ENCODE measurements at regions not wholly inside any gene's neighbourhood (a gene's known extent, or its start where the extent isn't known, plus 50 kb on each side); places are given as distances from the start of the nearest gene placed in this dataset.

DNA sequence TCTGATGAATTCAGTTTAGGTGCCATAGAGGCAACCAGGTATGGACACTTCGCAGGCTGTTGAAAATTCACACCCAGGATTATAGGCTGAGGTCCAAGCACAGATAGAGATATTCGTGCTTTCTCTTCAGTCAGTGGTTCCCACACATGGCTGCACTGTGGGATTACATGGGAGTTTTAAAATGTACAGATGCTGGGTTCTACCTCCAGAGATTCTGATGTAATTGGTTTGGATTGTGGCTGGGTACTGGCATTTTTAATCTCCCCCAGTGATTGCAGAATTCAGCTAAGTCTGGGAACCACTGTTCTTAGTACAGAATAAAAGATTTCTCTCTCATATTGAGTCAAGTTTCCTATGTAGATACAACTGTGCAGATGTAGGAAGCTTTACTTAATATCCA is 91.6 kb downstream of the FOXB1 start:
- no peak for DNase-seq

- DNase-seq = no peak
Observed at GRCh38 chr15:60096157-60096556, 92.0 kb downstream of the FOXB1 start.

DNA sequence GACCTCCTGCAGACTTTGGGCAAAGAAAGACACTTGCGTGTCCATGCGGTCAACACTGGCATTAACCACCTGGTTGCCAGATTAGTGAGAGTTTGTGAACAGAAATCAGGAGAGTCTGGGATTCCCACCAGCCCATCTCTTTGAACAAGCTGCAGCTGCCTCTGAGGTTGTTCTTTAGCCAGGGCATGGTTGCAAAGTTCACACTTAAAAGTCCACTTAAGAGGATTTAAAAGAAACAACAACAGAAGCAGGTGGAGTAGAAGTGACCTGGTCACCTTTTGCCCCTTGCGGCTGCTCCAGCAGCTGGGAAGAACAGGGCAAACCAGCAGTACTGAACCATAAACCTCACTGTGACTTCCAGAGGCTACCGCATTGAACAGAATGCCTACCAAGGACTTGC is 97.3 kb downstream of the FOXB1 start:
- DNase-seq = no peak

DNA sequence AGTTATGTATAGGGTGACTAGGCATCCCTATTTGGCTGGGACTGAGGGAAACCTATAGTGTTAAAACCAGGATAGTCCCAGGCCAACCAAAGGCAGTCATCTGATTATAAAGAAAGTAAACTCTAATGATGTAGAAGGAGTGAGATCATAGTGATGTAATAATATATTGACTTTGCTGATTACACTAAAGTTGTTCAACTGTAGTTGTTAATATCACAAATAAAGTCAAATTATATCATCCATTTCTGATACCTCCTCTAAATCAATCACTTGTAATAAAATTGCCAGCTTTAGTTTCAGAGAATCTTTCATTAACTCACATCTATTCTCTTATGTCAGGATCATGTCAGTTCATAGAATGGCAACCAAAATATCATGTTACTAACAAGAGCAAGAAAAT is 98.6 kb downstream of the FOXB1 start:
- DNase-seq = no peak

- DNase-seq = no peak
Observed at GRCh38 chr15:60110909-60111308, 106.8 kb downstream of the FOXB1 start.

- DNase-seq = no peak
Observed at GRCh38 chr15:60115579-60116380, 111.7 kb downstream of the FOXB1 start.

GRCh38 chr15:60116456-60117089 is 112.5 kb downstream of the FOXB1 start:
- no peak for DNase-seq

DNA sequence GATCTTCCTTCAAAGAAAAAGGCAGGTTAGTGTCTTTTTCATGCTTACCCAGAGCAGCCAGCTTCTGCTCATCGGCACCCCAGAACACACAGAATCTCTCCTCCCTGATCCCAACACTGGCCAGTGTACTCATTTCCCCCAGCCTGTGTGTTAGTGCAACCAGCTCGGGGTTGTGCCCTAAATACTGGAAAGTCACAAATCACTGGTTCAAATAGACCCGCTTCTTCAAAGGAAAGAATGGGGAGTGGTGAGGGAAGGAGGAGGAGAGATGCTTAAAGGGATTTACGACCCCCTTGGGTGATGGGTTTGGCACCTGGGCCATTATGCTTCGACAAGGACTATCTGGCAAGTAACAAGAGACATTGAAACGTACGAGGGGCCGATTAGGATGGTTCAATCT is 114.0 kb downstream of the FOXB1 start:
- no peak for DNase-seq

- no peak for DNase-seq
Observed at GRCh38 chr15:60118626-60119025, 114.5 kb downstream of the FOXB1 start.

- no peak for DNase-seq
Observed at GRCh38 chr15:60119101-60119500, 115.0 kb downstream of the FOXB1 start.

DNA sequence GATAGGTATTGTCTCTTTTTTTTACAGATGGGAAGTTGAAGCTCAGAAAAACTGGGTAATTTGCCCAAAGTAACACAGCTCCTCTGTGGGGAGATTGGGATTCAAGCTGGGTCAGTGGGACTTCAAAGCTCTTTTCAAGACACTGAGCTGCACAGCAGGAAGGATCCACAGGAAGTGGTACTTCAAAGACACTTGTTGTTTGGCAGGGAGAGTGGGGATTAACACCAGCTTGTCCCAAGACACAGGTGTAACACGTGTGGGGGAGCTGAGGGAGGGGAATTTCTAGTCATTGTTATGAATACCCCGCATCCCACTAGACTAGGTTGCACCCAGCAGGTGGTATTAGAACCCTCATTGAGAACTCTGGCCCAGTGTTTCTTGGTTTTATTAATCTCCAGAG is 116.0 kb downstream of the FOXB1 start:
- no peak for DNase-seq

DNA sequence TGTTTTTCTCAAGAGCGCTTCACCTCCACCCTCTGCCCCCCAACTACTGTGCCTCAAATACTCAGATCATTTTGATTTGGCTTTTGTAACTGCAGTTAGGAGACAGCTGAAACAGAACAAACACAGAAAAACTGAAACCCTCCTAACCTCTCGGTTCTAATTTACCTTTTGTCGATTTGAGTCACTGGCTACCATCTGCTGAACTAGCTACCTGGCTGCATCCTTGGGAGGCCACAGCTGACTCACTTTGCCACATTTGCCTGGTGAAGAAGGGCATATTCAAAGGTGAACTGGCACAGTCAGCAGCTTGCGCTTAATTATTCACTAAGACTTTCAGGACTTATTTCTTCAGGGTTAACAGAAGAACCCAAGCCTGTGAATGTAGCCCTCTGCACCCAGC is 117.7 kb downstream of the FOXB1 start:
- no peak for DNase-seq

GRCh38 chr15:60122691-60123090 is 118.6 kb downstream of the FOXB1 start:
- no peak for DNase-seq

DNA sequence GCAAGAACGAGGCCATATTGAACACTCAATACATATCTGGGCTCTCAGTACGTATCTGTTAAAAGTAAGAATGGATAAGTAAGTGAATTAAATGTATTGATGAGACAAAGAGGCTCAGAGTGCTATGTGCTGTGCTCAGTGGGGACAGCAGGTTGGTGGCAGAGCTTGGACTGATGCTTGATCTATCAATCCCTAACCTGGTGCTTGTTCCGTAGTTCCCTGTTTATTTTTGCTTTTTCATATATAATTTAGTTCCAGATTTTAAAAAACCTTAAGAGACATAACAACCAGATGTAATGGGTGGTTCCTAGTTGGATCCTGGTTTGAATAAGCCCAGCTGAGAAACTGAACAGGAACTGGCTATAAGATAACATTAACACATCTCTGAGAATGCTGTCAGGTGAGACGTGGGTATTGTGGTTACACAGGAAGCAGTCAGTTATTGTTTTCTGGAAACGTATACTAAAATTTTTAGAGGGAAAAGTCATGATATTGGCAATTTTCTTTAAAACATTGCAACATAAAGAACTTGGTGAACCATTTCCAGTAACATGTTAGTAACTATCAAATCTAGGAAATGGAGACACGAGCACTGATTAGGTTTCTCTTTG is 120.5 kb downstream of the FOXB1 start:
- DNase-seq = no peak

GRCh38 chr15:60125334-60125733 is 121.2 kb downstream of the FOXB1 start:
- no peak for DNase-seq

- DNase-seq = no peak
Observed at GRCh38 chr15:60126200-60126599, 122.1 kb downstream of the FOXB1 start.

DNA sequence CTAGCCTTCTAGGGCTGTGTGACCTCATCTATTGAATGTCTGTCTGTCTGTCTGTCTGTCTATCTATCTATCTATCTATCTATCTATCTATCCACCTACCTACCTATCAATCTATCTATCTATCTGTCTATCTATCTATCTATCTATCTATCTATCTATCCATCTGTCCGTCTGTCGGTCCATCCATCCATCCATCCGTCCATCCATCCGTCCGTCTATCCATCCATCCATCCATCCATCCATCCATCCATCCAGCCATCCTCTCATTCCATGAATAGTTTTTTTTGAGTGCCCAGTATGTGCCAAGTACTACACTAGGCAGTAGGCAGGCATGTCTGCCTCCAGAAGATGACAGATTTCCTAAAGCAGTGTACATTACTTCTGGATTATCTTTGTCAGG is 122.5 kb downstream of the FOXB1 start:
- DNase-seq = no peak

- no peak for DNase-seq
Observed at GRCh38 chr15:60128000-60128376, 123.9 kb downstream of the FOXB1 start.

DNA sequence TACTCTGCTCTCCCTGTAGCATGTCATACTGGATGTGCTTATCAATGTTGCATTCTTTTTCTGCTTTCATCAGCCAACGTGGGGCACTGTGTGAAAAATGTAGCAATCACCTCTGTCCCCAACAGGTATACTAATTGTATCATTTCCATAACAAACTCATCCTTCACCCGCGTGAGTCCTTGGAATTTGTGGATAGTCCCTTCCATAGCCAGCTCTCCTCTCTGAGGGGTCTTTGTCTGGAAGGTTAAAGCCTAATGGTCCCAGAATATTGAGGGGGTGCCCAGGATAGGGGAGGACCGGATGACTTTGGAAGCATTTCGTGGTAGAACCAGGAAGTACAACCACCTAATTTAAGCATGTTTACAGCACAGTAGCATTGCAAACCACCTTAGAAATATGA is 124.6 kb downstream of the FOXB1 start:
- DNase-seq = no peak

DNA sequence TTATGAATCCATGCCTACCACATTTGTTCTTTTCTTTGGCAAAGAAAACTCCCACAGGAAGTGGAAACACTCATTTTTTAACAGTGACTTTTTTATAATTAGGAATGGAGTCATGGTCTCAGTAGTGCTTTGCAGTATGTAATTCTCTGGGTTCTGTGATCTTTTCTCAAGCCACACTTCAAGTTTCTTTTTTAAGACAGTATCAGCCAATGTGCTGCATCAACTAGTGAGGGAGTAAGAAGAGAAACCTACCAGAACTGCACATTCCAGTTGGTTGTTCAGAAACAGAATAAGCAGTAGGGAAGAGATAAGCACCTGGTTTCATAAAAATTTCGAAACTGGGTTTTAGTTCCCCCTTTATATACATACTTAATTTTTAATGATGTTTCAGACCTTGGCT is 126.3 kb downstream of the FOXB1 start:
- no peak for DNase-seq

GRCh38 chr15:60130821-60131220 is 126.7 kb downstream of the FOXB1 start:
- no peak for DNase-seq

DNA sequence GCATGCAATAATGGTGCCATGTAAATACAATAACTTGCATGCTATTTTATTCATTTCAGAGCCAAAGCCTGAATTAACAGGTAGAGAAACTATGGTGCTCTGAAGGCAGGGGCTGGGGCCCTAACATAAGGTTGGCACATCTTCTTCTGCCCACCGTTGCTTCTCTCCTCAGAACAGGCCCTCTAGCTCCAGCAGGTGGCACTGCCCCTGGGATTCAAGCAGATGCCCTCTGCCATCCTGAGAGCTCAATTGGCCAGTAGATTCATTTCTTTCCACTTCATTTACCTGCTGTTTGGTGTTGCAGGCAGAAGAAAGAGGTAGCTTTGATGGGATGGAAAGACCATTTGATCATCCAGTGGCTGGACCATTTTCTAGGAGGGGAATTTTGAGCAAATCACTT is 130.5 kb downstream of the FOXB1 start:
- DNase-seq = no peak

GRCh38 chr15:60135961-60136360 is 131.8 kb downstream of the FOXB1 start:
- DNase-seq = no peak

GRCh38 chr15:60137711-60138396 is 133.7 kb downstream of the FOXB1 start:
- no peak for DNase-seq
